ENCODE measurements at regions not wholly inside any gene's neighbourhood (a gene's known extent, or its start where the extent isn't known, plus 50 kb on each side); places are given as distances from the start of the nearest gene placed in this dataset.

DNA sequence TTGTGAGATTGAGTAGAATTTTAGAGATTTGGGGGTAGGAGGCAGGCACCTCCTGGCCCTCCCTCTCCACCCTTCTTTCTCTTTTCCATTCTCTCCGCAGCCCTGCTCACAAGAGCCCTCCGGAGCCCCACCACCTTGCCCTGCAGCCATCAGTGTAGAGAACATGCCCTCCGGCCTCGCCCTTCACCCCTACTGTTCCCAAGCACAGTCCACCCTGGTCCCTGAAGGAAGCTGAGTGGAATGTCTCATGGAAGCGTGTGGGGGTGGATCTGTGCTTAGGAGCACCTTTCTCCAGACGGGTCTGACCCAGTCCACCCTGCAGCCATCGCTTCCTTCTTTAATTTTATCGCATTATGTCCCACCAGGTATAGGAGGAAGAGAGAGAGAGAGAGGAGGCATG, 267.1 kb downstream of the NSG2 start:
- DNase-seq: no peak

DNA sequence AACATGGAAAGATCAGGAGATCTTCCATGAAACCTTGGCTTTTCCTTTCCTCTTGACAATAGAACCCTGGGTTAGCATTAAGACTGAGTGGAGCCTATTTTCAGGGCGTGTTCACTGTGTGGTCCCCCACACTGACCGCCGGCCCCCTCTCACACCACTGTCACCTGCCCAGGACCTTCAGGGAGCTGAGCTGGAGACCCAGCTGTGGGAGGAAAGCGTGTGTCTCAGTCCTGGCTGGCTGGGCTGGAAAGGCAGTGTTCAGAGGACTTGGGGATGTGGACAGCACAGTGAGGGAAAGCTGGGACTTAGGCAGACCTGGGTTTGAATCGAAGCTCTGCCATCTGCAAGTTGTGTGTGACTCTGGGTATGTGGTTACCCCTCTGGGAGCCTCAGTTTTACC, 268.1 kb downstream of the NSG2 start:
- DNase-seq: no peak

DNA sequence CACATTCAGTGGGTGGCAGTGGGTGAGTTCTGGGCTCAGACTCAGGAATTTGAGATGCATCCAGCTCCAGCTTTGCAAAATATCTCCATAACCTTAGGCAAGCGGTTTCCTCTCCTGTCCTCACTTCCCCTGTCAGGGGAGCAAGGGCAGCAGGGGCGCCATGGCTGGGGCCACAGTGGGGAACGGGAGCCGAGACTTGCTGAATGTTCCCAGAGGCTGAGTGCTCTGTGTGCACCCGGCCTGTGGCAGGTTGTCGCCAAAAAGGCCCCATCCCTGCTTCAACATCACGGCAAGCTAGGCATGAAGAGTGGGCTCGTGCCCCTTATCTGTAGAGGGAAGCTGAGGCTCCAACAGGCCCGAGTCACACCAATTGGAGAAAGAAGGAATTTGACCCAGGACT, 268.8 kb downstream of the NSG2 start:
- DNase-seq: no peak

DNA sequence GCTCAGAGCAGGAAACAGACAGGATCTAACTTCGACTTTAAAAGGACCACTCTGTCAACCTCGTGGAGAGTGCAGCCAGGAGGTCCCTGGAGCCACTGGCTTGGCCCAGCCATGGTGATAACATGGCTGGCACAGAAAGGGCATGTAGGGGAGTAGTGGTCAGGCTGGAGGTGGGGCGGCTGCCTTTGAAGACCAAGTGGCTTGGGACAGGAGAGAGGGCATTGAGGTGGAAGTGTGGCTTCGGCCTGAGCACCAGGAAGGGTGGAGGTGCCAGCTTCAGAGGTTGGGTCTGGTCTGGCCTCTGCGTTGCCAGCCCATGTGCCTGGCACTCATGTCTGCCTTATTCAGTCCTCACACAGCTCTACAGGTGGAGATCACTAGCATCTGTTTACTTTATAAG, 270.0 kb downstream of the NSG2 start:
- DNase-seq: no peak

DNA sequence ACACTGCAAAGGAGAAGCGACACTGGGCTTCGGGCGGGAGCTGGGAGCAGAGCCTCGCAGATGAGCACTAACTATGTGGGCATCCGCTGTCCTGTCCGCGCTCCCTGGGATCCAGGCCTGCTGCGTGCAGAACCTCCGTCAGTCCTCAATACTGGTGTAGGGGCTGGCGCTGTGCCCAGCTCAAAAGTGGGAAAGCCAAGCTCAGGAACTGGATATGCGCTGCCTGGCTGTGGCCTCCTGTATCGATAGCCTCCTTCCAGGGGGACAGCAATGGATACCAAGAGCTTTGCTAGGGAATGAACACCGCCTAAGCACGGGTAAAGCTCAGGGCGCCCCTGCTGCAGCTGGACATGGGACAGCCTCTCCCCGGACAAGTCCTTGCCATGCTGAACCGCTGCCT, 270.4 kb downstream of the NSG2 start:
- DNase-seq: no peak

DNA sequence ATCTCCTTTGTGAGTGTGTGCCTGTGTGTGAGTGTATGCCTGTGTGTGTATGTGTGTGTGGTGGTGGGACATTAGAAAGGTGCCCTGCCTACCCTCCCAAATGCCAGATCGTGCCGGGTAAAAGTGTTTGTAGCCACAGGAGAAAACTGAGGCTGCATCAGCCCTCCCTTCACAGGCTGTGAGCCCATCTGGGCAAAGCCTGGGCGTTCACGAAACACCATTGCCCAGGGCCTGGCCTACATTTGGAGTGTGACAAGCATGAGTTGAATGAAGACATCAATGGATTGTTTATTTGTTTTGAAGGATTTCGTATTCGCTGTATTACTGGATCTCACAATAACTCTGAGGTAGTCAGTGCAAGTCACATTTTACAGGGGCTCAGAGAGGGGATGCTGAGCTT, 270.8 kb downstream of the NSG2 start:
- DNase-seq: no peak

DNA sequence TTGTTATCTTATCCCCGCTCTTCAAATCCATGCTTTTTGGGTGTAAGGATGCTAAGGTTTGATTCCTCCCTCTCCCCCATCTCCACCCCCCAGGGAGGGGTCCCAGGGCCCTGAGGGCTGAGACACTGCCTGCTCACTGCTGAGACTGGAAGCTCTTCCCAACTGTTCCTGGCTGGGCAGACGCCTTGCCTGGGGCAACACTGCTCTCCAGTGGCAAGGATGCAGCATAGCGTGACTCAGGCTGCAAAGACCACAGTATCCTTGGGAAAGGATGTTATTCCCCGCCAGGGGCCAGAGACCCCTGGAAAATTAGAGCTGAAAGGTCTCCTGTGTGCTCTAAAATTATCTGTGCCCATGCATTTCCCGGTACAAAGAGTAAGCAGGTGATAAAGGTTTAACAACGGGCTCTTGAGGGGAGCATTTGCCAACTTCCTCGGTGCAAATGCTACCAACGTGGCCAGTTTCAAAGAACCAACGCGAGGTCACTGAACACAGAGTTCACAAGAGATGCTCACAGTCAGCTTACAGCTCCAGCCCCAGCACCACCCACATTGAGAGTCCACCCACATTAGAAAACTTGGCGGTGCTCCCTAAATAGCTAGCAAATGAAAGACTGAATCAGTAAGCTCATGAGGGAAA, 271.9 kb downstream of the NSG2 start:
- DNase-seq: no peak

DNA sequence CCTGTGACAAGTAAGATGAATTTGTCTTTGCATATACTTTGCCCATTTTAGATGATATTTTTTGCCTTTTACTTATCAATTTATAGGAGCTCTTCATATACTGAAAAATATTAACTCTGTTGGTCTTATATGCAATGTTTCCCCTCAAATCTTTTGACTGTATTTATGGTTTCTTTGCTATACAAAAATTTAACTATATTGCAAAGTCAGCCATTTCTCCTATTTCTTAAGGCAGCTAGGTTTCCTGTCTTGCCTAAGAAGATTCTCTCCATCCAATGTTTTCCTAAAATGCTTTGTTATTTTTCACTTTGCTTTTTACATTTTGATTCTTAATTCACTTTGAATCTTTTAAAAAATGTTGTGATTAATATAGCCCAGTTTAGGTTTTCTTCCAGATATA, 273.1 kb downstream of the NSG2 start:
- no peak for DNase-seq

DNA sequence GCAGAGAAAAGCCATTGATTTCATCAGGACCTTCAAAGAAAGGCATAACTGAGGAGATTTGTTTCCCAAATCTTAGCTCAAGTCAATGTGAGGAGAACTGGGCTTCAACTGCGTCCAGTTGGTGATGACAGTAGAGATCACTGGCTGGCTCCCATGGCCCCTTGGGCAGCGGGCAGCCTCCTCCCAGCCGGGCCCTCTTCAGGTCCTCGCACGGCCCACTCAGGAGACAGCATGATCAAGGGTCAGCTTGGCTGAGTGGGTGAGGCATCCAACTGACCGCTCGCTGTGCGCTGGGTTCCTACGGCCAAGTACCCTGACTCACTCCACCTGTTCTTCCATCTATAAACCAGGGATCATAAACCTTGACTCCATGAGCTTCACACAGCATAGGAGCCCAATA, 274.0 kb downstream of the NSG2 start:
- DNase-seq: no peak

DNA sequence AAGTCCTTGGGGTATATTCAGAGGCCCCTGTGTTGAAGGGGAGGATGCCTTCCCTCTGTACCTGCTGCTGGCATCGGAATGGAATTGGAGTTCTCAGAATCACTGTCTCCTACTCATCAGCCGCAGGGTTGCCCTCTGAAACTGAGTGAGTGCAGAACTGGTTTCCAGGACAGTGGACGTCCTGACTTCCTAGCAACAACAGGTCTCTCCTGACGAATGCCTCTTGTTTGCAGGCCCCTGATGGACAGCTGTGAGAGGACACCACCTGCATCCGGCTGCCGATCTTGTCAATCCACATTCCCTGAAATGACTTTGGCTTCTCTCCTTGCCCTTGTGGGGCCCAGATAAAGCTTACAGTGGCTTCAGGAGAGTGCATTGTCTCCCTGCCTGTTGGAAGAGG, 274.5 kb downstream of the NSG2 start:
- no peak for DNase-seq

DNA sequence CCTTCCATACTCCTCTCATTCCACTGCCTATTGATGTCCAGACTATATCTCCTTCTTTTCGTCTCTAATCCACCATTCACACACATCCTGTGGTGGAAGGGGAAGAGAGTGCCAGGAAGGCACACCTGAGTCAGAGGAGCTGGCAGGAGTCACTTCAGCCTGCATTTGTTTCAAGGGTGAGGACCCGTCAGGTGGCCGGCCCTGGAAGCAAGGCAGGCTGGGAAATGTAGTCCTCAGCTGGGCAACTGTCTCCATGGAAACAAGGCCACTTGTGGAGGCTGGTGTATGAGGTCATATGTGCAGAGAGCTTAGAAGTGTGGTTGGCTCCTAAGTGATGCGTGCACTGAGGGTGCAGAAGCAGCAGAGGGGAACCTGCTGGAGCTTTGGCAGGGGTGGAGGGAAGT, 278.4 kb downstream of the NSG2 start:
- DNase-seq: no peak

DNA sequence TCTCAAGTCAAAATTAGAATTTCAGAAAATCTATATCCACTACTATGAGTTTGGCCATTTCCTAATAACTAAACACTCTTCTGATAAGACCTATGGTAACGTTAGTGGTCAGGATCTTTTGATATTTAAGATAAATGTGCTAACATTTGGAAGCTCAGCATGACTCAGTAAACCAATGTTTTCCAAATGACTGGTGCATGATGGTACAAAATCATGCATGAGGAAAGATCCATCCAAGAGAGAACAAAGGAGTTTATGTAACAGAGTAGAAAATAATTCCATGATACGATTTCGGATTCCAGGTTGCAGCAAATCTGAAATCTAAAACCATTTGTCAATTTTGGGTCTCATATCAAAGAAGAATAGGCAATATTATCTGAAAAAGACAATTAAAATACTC, 279.2 kb downstream of the NSG2 start:
- no peak for DNase-seq

DNA sequence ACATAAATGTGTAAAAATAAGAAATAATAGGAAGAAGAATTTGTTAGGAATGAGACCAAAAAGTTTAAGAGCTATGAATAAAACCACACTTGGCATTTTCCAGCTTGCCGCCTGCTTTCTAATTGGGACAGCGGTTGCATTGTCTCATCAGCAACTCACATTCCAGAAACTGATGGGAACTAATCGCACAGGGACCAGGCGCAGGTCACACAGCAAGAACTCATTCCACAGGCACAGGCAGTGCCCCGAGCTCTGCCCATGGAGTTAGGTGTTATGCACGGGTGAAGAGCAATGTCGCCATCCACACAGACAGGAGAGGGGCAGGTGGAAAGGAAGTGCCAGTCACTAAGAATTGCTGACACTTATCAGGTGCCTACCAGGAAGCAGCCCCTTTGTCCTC, 279.9 kb downstream of the NSG2 start:
- DNase-seq: no peak

DNA sequence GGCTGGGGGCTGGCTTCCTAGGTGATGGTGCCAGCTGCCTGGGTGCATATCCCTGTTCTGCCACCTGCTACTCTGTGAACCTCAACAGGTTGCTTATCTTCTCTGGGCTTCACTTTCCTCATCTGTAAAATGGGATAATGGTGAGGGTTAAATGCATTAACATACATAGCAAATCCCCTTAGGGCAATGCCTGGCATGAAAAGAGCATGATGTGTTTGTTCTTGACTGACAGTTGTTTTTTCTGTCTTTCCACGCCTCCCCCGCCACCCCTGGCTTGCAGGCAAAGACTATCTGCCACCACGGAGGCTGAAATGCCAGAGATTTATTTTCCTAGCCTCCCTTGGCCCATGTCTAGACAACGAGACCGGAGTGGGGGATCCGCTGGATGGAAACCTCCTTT, 280.5 kb downstream of the NSG2 start:
- DNase-seq: no peak

DNA sequence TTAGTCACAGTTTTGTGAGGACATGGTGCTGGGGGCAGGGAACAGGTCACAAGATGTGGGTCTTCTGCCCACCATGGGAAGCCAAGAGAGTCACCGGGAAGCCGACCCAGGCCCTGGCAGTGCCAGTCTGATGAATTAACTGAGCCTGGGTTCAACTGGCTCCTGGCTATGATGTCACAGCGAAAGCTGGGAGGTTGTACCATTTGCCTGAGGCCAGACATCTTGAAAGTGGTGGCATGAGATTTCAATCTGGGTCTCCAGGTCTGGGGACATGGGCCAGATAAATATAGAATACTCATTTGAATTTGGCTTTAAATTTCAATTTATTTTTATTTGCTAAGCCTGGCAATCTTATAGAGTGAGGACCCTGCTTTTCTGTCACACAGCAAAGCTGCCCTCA, 280.9 kb downstream of the NSG2 start:
- no peak for DNase-seq

DNA sequence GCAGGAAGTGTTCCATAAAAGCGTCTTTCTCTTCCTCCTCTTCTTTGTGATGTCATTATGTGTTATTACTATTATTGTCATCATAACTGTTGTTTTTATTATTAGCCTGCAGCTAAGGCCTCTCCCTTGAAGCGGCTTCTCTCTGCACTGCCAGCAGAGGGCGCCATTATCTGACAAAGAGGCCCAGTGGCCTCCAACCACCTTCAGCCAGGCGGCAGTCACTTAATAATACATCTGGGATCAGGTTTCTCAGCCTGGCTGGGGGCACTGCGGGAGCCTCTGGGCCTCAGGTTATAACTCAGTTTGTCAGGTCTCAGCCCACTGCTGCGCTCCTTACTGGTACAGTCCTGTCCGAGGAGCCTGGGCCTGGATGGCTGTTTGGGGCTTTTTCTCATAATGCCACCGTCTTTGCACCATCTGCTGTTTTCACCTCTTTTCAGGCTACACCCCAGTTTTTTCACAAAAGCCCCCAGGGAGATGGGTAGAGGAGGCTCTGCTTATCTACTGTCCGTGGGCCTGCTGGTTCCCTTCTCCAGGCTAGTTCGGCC, 281.9 kb downstream of the NSG2 start:
- peak; percentile 14 for DNase-seq

DNA sequence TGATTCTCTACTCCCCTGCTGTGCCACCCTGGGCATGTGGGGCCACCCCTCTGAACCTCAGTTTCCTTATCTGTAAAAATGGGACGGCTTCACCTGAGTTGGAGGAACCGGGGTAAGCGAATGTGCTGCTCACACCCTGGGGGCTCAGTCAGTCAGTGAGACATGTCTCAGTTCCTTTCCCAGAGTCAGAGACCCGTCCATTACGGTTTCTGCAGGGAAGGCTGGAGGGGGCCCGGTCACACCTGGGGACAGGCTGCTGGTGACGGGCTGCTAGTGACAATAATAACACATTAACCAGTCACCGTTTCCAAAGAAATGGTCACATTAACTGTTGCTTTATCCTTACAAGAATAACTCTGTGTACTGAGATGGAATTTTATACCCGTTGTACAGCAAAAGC, 282.4 kb downstream of the NSG2 start:
- no peak for DNase-seq

DNA sequence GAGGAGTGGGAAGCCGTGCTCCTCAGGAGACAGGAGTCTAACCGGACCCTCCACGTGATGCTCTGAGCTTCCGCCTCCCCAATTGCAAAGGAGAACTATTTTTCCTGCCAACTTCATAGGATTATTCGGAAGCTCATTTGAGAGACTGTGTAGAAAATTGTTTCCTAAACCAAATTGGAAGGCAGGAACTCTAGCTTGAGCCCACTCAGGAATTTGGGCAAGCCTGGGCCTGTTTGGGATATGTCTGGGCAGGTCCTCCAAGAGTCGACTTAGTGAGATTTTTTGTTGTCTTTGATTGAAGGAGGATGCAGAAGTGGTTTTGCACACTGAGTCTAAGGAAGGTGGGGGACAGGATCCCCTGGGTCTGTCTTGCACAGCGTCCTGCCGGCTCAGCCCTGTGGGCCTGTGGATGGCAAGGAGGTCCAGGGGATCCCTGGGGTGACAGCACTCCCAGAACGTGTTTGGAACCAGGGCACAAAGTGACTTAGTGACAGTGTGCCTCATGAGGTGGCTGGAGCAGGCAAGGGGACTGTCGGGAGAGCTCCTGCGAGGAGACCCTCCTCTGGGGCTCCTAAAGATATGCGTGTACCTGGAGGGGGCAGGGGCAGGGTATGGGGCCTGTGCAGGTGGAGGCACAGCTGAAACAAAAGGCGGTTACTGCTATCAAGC, 283.3 kb downstream of the NSG2 start:
- no peak for DNase-seq

DNA sequence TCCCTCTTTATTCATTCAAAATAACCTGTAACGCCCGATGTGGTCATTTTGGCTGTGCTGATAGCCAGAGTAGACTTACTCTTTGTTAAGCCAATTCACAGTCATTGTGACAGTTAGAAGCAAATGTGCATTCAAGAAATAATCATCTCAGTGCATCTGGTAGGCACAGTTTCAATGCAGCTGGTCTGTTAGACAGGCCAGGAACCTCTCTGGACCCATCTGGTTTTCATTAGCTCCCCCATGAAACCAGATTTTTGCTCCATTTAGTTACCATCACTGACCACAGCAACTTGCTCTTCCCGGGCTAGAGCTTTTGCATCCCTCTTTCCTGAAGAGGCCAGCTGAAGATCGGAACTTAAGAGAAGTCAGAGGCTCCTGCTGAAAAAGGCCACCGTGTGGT, 284.2 kb downstream of the NSG2 start:
- DNase-seq: no peak

DNA sequence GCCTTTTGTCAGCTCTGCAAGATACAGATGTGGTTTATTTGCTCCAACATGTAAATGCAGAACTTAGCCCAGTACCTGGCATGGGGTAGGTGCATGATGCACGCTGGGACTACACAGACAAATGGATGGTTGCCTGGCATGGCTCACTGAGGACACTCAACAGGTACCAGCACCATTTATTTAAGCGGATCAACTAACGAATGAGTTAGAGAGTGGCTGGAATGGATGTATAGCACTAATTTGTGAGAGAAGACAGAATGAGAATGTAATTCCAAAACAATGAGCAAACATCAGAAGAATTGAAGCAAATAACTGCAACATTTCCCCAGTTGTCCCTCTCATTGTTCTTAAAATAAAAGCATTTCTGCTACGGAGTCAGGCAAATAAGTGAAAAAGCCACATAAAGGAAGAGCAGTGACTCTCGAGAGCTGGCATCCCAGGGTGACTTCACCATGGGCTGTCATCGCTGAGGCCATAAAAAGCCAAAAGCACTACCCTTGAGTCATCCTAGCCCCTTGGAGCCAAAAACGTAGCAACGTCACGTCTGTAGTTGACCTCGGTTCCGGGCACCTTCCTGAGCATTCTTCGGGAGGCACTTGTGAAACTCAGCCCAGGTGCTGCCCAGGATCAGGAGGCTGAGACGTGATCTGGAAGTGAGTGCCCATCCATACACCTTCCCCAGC, 290.3 kb downstream of the NSG2 start:
- DNase-seq: no peak

DNA sequence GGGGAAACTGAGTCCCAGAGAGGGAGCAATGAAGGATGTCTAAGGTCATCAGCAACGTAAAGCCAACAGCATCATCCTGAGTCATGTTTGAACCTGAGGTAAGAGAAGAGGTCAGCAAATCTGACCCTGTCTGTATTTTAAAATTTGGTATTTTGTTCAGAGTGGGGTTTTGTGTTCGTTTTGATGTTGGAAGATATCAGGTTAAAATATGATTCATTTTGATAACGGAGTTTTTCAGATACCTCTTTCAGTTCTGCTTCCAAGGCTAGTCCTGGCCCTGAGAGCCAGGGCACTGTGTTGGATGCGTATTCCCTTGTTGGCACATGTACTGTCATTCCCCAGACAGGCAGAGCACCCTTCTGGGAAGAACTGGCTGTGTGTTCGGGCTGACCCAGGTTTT, 291.0 kb downstream of the NSG2 start:
- no peak for DNase-seq

DNA sequence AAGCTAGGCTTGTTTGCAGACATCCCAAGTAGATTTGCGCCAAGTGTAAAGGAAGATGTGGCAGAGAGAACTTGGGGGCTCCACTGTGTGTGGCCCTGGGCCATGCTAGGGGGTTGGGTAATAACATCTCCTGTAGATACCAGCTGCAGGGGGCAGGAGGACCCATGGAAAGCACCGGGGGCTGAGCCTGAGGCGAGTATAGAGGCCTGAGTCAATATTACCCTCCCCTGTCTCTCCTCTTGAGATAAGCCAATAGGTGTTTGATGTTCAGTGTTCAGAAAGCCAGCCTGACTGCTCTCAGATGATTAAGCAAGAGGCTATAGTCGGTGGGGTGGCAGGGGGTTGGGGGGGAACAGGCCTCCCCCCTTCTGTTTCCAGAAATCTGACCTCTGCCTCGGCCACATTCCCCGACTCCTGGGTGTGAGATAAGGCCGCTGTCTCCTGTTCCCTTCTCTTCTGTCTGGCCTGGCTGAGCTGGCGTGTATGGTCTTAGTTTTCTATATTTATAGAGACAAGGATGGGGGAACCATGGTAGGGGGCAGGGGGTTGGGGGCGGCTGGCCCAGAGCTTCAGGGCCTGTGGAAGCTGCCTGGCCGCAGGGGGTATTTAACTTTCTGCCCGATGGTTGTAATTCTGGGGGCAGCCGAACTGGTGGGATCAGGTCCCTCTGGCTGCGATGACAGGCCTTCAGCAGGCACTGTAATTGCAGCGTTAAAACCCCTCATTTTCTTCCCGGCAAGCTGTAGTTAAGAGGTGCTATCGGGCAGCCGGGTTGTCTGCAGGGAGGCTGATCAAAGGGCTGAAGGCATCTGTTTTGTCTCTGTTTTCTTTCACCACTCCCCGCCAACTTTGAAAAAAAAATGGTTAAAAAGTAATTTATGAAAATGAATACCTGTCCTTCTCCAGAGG, 292.0 kb downstream of the NSG2 start:
- no peak for DNase-seq
